NCI-H146 treated with DMSO at 0.1 percent for 48 hours (cell line): ENCODE measurements at regions not wholly inside any gene's neighbourhood (a gene's known extent, or its start where the extent isn't known, plus 50 kb on each side); places are given as distances from the start of the nearest gene placed in this dataset.
A peak's percentile ranks its signal among the peaks of the same experiment; 100 is the strongest.
"Not testable (repeated sequence)": the region's sequence is repeated elsewhere in the genome, so short reads cannot be mapped to it uniquely, and the experiment has no call there.

Experiments
- DNase-seq: peaks from one replicate; lab custom pipeline; 2025; ENCODE audit not compliant: unreplicated experiment; lab: John Stamatoyannopoulos, UW

DNA sequence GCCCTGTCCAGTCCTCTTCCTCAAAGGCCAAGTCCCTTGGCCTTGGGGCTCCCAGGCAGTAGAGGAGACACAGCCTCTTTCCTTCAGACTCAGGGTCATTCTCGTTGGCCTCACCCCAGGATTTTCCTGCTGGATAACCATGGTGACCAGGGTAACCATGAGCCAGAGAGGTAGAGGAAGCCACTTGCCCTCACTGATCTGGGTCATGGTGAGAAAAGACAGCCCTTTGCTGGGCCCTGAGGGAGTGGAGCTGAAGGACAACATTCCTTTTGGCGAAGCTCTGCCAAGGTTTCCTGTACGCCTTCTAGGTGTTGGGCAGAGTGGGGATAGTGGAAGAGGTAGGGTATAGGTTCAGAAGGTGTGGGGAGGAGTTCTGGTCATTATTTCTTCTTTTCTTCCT, 53.1 kb upstream of the WNT4 start:
- no peak for DNase-seq

DNA sequence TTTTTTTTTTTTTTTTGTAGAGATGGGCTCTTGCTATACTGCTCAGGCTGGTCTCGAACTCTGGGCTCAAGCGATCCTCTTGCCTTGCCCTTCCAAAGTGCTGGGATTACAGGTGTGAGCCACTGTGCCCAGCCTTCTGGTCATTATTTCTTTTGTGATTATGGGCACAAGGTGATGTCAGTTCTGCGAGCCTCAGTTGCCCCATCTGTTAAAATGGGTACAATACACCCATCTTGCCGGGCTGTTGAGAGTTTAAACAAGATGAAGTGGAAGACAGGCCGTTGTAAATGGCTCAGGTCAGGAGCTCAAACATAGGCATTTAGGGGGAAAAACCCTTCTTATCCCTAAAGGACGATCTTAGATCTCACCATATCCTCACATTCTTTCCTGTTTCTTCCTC, 53.7 kb upstream of the WNT4 start:
- no peak for DNase-seq

DNA sequence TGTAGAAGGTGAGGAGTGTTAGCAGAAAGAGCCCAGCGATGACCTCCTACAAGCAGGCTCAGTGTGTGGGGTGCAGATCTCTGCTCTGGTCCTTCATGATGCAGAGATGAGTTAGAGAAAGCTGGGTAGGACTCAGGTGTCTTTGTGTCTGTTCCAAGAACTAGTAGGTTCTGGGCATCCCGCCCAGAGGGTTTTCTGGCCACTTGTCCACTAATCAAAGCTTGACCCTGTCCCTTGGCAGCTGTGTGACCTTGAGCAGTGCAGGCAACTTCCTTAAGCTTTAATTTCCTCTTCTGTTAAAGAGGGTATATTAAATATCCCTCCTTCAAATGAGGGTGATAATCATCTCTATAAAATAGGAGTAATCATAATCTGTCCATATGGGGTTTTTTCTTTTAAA, 54.7 kb upstream of the WNT4 start:
- DNase-seq = no peak

DNA sequence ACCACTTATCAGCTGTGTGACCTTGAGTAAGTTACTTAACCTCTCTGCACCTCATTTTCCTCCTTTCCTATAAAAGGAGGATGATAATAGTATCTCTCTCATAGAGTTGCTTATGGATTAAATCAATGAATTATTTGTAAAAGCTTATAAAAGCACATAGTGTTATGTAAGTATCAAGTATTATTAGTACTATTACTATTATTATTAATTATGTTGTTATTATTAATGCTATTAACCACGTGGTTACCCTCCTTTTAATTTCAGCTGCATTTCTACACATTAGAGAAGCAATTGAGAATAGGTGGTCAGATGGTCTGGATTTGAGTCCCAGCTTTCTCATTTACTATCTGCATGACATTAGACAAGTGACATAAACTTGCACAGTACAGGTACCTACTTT, 58.1 kb upstream of the WNT4 start:
- no peak for DNase-seq

DNA sequence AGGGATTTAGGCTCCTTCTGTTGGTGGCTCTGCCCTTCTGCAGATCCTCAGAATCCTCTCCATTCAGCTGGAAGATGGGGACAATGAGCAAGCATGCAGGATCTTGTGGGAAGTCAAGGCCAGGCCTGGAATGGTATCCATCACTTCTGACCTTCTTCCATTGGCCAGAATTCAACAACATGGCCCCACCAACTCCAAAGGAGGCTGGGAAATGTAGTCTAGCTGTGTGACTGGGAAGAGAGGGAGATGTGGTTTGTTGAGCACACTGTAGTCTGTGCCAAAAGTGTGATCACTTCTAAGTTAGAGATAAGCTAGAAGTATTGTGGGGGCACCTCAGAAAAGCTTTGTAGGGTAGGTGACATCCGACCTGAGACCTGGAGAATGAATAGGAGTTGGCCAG, 60.4 kb upstream of the WNT4 start:
- no peak for DNase-seq

DNA sequence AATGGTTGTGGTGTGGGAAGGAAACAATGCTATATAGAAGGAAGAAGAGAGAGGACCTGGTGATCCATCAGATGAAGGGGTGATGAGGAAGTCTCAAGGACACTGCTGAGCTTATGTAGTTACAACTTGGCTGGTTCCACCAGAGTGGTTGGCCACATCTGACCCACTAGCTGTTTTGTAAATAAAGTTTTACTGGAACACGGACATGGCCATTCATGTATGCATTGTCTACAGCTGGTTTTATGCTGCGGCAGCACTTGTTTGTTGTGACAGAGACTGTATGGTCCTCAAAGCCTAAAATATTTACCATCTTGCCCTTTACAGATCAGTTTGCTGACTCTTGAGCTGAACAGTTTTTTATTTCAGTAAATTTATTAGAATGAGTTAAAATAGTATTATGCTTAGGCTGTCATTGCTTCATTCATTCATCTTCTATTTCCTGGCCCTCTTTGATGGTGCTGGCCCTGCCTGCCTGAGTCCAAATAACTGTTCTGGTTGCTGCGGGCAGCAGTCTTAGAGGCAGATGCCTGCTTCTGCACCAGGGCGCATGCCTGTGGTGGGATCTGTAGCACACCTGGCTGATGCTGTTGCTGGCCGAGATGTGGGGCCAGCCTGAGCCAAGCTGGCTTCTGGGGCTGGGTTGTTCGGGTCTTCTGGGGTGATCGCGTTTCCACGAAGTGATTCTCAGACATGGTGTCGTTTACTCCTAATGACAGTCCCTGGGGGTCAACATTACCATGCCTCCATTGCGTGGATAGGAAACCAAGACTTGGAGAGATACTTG, 61.4 kb upstream of the WNT4 start:
- no peak for DNase-seq

DNA sequence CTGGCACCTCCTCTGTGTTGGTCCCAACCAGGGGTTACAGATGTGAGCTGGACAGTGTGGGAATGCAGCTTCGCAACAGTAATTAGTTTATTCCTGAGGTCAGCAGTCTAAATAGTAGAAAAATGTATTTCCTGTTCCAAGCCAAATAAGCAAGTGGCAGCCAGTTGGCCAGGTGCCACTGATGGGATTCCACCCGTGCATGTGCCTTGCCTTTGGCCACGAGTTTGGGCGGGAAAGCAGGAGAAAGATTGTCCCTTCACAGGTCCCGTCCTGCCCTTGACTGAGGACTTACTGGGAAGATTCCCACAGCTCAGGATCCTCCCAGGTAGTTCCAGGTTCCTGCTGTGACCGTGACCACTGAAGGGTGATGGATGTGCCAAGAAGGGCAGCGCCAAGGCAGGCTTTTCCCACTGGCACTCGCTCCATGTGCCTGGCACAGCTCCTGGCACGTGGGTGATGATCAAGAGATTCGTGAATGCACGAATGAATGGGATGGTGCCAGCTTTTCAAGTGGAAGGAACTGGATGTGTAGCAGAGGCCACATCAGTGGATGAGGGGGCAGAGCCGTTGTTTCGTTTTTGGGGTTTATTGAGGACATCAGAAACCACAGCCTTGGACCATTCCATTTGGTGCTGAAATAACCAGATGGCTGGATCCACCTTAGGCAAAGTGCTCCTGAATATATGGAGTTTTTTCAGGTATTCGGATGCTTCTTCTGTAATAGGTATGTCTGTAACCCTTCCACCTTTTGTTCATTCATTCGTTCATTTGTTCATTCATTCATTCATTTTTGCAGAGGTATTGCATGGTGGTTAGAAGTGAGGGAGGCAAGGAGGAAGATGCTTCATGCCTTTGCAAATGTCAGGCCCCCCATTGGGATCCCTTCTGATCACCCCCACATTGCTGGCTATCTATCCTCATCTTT, 62.4 kb upstream of the WNT4 start:
- DNase-seq = no peak

DNA sequence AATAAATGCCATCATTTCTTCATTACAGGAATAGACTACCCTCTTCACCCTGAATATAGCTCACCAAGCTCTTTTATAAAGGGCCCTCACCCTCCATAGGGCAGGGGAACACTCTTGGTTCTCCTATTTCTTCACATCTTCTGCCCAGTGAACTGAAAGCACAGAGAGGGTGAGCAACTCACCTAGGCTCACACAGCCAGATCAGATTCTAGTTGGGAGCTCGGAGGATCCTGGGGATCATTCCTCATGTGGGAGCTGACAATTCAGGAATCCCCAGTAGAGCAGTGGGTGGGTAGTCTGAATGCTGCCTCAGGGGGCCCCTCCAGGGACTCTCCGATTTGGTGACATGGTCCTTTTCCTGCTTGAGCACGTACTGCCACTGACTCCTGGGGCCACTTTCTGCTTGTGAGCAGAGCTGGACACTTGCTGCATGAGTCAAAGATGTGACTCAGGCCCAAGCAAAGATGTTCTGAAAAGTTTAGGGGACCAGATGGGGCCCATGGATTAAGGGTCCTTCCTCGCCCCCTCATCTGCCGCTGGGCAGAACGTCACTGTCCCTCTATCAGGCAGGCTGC, 63.7 kb upstream of the WNT4 start:
- no peak for DNase-seq

DNA sequence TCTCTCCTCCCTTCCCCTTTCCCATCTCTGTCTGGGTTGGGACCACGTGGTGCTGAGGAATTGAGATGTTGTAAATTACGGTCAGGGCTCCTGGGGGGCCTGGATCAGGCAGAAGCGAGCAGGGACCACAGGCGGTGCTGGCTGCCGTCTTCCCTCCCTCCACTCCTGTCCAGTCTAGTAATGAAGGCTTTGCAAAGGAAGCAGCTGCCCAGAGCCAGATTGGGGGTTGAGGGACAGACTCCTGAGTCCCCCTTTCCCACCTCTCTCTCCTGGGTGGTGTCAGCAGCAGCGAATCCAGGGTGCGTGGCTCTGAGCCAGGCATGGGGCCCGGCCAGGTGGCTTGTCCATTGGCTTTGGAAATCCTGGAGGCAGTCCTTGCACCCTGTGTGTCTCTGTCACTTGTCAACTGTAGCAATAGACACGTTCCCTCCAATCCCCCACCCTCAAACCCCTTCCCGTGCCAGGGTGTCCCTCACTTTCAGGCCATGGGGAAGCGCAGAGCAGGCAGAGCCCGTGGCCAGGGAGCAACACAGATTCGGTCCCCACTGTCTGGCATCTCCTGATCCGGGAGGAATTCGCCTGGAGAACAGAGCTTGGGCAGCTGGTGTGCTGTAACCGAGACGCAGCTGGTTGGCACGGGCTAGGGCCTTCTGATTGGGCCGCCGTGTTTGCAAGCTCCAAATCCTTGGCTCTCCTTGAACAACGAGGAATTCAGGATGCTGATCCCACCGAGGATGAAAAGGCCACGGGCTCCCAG, 64.8 kb upstream of the WNT4 start:
- no peak for DNase-seq

DNA sequence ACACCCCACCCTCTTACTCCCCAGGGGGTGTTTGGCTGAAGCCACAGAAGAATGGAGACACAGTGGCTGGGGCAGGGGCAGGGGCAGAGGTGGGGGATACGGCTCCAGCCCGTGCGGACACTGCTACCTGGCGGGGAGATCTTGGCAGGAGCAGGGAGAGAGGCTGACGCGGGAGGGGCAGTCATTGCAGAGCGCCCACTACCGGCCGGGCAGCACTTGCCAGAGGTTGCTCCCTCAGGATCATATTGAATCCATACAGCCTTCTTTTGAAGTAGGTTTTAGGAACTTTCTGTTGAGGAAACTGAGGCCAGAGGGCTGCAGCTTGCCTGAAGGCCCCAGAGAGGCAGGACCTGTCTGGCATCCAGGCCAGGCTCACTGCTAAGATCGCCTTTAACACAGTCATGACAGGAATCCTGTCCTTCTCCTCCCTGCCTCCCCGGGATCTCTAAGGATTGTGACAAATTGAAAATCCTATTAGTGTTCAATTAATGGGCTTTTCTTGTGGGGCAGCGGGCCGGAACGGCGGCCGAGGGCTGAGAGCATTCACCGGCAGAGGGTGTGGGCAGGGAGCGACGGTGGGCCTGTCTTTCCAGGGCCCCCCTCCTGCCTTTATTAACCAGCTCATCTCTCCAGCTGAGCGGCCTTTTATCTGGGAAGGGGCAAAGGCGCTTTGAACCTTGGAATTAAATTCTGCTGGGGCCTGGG, 65.5 kb upstream of the WNT4 start:
- DNase-seq = peak; percentile 12

DNA sequence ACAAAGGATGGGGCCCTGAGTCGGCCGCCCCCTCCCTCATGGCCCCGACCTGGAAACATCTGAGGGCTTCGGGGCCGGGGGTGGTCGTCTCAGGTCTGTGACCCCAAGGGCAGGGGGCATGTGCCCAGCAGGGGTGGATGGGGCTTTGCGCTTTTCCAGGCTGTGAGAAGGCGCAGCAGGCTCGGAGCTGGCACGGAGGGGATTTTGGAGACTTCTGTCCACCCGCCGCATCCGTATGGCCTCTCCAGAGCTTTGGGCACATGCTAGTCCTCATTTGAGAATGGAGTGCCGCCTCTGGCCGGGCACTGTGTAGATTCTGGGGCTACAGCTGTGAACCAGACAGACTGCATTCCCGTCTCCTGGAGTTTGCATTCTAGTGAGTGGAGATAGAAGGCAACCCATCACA, 66.1 kb upstream of the WNT4 start:
- DNase-seq = no peak

DNA sequence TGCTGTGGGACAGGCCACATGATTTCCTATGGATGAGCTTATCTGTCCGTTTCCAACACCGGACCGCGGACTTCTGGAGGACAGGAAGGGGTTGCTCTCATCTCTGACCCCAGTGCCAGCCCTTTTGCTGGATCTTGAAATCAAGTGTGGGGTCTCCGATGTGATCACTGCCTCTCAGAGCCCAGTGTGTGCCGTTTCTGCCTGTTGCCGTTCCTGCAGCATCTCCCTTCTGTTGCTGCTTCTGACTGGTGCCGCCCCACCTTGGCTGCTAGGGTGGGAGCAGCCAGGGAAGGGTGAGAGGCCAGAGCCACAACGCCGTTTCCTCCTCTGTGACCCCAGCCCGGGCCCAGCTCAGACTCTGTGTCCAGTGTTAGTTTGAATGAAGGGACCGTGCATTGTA, 67.3 kb upstream of the WNT4 start:
- DNase-seq = no peak

DNA sequence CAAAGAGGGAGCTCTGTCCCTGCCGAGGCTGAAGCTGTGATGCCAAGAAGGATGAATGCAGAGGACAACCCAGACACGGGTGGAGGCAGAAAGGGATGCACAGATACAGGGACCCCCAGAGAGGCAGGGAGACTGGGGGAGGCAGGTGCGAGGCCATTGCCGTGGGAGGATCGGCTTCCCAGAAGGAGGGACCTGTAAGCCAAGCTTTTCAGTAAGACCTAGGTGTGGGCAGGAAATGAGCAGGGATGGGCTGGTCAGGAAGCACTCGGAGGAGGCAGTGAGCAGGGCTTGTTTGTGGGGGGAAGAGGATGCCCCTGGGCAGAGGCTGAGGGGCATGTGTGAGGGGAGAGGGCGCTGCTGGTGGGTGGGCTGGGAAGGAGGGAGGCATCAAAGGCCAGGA, 67.7 kb upstream of the WNT4 start:
- DNase-seq = no peak

DNA sequence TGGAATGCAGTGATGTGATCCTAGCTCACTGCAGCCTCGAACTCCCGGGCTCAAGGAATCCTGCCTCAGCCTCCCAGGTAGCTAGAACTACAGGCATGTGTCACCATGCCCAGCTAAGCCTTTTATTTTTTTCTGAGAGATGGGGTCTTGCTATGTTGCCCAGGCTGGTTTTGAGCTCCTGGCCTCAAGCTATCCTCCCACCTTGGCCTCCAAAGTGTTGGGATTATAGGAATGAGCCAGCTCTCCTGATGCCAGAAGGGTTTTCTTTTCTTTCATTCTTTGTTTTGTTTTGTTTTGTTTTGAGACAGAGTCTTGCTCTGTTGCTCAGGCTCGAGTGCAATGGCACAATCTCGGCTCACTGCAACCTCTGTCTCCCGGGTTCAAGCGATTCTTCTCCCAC, 68.6 kb upstream of the WNT4 start:
- not testable (repeated sequence) for DNase-seq

DNA sequence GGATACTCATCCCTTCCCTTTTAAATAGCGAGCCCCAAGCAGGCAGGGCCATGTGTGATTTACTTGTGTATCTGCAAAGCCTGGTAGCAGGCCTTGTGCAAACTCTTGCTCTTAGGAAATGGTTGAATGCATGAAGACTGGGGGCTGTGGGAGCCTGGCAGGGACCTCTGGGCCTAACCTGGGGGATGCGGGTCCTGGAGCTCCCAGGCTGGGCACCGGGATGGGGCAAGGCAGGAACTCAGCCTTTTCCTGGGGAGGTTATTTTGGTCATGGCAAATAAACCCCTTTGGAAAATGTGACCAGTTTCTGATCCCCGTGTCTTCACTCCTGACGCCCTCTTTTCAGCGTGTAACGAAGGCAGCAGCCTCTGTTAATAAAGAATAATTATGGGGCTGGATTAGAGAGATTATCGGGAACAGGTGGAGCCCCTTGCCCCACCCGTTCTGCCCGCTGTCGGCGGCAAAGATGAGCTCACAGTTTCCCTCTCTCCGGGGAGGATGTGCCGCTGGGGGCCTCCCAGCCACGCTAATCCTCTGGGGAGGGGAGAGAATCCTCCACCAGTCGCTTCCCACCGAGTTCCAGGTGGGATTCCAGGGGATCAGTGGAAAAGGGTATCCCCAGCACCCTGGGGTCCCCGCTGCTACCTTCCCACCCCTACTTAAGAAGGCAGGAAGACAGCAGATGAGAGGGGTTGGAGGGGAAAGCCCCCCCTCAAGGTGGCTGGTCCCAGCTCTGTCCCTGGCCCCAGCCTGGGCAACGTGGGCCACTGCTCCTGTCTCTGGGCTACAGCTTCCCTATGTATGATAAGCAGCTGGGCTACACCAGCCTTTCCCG, 69.7 kb upstream of the WNT4 start:
- DNase-seq = peak; percentile 6

DNA sequence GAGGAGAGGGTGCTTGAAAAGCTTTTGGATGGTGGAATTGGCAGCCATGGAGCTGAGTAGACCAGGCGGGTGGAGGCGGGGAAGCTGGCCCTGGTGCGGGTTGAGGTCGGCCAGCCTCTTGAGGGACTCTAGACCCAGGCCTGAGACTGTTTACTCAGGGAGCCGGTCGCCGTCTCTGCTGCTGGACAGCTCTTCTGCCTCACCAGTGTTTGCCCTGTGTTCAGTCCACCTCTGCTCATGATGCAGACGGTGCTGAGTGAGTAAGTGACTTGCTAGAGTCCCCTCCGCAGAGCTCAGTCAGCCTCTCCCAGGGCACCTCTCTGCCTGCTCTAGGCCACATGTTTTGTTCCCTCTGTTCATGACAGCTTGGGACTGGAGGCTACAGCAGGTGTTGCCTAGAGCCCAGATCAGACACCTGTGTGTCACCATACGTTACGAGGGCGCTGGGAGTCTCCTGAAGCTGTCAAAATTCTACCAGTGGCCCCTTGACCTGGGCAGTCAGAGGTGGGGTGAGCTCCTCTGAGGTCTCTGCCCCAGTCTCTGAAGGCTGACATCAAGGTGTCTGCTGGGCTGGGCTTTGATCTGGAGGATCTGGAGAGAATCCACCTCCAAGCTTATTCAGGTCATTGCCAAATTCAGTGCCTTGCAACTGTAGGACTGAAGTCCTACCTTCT, 73.5 kb upstream of the WNT4 start:
- no peak for DNase-seq

DNA sequence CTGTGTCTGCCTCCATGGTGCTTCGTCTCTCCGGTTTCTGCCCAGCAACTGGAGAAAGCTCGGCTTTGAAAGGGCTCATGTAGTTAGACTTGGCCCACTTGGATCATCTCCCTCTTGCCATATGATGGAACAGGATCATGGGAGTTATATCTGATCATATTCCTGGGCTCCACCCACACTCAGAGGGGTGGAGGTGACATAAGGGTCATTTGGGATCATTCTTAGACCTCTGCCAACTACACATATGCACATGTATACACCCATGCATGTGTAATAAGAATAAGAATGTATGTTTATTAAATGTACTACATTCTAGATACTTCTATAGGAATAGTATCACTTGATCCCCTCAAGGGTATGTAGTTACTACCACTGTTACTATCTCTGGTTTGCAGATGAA, 74.1 kb upstream of the WNT4 start:
- DNase-seq = no peak

DNA sequence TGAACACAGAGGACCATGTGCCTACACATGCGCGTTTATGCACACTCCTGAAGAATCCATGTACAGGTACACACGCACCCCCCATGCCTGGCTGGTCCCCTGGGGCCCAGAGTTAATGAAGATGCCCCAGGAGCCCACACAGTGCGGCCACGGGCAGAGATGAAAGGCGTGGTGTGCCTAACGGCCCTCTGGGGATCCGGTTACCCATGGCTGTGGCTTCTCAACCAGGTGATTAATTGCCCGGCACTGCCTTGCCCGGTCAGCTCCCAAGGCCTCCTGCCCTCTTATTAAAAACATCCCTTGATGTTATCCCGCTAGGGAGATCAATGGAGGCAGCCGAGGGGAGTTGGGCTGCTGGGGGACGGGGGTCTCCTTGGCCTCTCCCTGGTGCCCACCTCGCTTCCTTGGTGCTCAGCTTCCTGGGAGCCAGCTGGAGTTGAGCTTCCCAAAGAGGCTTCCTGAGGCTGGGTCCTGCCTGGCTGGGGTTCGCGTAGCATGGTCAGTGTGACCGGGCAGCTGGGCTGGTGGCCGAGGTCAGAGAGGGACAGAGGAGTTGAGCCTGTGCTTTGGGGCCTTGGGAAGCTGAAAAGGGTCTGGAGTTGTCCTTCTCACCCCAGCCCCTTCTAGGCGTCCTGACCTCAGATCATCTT, 75.0 kb upstream of the WNT4 start:
- no peak for DNase-seq
